Stromal cell of bone marrow (primary cell): ENCODE measurements at regions not wholly inside any gene's neighbourhood (a gene's known extent, or its start where the extent isn't known, plus 50 kb on each side); places are given as distances from the start of the nearest gene placed in this dataset.
"Not testable (repeated sequence)": the region's sequence is repeated elsewhere in the genome, so short reads cannot be mapped to it uniquely, and the experiment has no call there.

ENCODE experiments used
- DNase-seq: peaks from one replicate; pipeline ENCODE4 v3.0.0-alpha.2; 2012; ENCODE audit warnings: low read depth

DNA sequence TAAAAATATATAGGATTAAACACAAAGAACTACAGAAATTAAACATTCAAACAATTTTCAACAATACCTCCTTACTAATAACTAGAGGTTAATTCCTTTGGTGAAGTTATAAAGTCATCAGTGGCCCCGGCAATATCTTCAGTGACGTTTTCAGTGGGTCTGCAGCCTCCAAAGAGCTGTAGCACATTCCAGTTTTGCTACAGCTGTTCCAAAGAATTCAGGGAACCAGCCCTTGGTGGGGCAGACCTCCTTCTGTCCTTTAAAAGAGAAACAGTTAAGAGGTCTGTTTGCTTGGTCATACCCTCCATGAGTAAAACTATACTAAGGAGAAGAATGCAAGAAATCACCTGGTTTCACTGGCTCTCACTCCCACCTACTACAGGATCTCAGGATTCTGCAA lies 99.2 kb upstream of the ZDHHC17 start:
- no peak for DNase-seq

DNA sequence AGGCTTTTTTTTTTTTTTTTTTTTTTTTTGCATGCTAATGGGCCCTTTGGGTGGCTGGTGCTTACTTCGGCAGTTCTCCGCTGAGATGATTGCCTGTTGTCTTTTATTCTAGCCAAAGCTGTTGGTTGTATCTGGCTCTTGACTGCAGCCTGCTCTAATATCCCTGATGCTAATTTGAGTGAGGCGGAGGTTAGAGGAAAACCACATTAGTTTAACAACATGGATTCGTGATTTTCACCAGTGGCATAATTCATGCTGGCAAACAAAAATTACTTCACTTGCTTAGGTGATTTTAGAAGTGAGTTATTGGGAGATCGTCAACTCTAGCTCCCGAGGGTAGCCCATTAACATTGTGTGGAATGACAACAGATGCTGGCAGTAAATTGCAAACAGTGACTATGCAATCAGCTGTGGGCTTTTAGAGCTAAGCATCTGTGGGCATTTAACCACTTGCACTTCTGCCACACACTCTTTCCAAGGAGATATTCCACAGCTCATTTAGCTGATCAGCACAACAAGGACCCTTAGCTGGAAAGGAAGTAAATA lies 97.6 kb upstream of the ZDHHC17 start:
- no peak for DNase-seq

DNA sequence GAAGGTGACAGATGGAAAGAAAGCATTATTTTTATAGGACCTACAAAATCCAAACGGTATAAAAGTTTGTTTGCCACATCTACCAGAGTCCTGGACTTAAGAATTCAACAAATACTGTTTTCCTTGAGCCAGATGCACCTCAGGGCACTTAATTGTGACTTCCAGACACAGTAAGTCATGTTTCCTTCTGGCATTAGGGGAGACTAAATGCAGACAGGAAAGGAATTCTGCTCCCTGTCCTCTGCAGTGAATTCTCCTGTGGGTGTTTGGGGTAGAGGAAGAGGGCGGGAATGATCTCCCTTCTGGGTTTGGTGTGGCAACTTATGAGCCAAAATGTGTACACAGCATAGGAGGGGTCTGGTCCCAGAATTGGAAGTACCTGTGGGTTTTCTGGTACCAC lies 93.9 kb upstream of the ZDHHC17 start:
- DNase-seq: no peak

DNA sequence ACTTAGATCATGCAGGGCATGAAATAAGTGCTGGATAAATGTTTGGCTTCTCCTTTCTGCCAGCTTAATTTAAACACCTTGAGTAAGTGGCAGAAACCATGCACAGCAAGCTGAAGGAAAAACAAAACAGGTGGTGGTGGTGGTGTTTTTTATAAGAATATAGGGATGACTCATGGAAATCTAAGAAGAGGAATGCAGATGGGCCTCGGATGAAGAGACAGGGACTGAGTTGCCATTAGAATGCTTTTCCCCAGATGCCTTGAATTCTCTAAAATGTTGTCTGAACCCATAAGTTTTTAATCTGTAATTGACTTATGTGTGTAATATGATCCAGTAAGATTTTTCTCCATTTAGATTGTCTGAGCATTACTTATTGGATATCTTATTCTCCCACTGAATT lies 93.1 kb upstream of the ZDHHC17 start:
- no peak for DNase-seq

DNA sequence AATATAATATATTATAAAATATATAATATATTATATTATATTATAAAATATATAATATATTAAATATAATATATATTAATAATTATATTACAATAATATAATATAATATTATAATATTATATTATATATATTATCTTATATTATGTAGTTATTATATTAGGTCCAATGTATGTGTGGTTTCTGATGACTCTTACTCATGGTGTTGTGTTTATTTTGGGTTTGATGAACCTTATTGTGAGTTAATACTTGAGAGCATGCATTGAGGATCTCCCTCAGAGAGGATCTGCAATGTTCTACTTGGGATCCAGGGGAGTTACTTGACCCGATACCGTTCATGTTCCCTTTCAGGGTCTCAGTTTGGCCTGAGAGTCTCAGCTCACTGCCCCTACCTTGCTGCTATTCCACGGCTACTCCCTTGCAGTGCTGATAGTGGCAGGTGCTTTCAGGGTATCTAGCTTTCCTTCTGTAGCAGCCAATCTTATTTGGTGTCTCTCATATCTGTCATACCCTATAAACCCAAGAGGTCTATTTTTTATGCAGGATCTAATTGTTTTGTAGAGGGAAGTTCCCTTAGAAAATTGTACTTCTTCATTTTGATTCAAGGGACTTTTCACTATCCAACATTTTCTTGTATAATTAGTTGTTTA lies 89.1 kb upstream of the ZDHHC17 start:
- DNase-seq: no peak

DNA sequence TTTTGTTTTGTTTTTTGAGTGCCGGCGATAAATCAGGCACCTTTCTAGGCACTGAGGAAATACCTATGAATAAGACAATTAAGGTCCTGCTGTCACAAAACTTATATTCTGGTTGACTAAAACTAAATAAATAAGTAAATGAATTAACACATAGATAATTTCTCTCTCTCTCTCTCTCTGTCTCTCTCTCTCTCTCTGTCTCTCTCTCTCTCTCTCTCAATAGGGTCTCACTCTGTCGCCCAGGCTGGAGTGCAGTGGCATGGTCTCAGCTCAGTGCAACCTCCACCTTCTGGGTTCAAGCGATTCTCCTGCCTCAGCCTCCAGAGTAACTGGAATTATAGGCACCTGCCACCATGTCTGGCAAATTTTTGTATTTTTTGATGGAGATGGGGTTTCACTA lies 87.7 kb upstream of the ZDHHC17 start:
- not testable (repeated sequence) for DNase-seq

DNA sequence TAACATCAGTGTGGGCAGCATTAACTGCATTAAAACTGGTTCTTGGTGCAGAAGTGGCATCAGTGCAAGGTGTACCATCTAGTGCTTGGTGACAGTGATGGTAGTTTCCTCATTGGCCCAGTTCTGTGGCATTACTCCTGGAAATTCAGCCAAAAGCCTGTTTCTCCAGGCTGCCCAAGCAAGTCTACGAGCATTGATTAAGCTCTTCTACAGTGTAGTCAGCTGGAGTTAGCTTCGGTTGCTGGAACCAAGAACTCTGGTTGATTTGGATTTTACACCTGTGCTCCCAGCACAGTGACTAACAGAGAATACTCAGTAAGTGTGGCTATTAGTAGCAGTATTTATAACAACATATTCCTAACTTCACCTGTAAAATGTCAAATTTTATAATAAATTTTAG lies 84.9 kb upstream of the ZDHHC17 start:
- no peak for DNase-seq

DNA sequence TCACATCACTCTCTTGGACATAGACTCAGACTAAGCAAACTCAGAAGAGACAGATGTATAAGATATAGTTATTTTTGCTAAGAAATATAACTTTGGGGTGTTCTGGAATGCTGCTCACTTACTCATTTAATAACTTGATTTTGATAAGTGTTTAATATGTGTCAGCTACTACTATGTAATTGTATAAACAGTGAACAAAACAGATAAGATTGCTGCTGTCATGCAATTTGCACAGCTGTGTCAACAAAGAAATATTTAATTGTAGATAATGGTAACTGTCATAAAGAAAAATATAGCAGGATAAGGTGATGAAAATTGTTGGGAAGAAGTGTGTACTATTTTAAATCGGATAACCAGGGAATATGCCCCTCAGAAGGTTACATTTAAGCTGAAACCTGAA lies 84.1 kb upstream of the ZDHHC17 start:
- DNase-seq: no peak

DNA sequence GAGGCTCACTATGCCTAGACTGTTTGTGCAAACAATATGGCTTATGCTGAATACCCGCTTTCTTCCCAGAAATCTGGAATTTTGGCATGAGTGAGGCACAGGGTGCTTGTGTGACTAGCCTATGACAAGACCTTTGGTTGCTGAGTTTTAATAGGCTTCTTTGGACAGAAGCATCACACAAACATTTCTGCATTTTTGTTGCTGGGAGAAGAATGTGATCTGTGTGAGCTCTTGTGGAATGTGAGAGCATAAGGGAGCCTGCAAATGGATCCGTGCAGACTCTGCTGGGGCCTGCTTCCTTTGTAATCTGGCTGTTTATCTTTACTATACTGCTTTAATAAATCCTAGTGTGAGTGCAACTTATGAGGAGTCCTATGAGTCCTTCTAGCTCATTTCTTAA lies 83.0 kb upstream of the ZDHHC17 start:
- no peak for DNase-seq

DNA sequence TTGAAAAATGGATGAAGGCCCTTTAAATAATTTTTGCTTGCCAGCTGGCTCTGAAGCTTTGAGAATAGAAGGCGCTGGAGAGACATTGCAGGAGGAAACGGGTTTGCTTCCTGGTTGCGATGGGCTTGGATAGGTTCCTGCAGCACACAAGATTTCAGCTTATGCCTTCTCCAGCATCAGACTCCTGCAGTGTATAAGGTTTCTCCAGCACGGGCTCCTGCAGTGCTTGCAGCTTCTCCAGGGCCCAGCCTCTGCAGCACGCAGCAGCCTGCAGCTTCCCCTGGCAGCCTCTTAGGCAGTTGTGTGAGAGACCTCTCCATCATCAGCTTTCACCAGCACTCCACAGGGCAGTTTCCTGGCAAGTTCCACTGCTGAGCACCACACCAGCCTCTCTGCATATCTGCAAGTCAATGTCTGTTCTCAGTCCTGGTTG lies 78.7 kb upstream of the ZDHHC17 start:
- DNase-seq: peak; percentile 40

DNA sequence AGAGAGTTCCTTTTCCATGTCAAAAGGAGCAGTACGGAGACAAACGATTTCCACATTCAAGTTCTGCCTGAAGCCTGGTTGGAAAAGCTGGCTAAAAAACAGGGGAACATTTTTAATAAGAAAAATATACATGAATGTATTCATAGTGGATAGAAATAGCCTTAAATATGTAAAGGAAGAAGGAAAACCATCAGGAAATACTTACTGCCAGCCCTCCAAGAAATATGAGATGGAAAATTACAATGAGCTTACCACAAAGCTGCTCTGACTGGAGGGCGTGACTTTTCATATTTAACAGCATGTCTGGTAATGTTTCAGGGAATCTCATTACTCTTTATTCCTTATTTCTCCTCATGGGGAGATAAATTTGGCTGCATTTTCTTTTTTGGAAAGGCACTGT lies 75.9 kb upstream of the ZDHHC17 start:
- peak; percentile 45 for DNase-seq

DNA sequence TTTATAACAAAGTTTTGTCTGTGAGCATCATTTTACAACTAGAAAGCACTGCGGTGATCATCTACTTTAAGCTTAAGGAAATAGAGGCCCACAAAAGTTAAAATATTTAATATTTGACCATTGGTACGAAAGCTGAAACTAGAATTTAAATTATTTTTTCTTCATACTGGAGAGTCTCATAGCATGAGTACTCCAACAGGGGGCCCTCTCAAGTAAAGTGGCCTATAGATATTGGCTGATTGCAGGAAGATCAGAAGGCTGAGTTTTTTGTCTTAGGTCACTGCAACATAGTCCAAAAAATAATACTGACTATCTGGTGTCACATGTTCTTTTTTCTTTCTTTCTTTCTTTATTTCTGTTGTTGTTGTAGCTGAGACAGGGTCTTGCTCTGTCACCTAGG lies 75.3 kb upstream of the ZDHHC17 start:
- DNase-seq: no peak

DNA sequence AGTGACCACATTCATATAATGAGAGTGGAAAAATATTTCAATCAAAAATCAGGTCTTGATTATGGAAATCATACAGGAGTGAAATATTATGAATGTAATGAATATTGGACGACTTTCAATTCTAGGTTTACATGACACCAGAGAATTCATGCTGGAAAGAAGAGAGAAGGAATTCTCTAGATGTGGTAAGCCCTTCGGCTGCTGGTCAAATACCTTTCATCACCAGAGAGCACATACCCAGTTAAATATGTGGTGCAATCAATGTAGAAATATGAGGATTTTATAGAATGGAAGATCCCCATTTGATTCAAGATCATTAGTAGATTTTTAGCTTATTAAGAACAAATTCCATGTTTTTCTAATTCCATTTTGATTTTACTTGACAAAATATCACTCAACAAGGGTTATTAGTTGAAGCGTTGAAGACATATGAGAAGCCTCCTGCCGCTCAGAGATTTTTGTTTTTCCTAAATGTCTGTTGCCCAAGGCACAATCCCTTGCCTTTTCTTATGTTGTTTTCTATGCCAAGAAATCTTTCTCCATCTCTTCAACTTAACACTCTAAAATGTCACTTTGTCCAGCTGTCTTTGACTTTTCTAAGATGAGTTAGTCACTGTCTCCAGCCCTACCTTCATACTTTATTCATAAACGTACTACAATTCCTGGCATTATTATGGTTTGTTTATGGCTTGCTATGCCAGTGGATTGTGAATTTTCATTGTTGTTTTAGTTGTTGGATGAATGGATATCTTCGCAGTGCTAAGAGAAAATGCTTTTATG lies 72.8 kb upstream of the ZDHHC17 start:
- no peak for DNase-seq

DNA sequence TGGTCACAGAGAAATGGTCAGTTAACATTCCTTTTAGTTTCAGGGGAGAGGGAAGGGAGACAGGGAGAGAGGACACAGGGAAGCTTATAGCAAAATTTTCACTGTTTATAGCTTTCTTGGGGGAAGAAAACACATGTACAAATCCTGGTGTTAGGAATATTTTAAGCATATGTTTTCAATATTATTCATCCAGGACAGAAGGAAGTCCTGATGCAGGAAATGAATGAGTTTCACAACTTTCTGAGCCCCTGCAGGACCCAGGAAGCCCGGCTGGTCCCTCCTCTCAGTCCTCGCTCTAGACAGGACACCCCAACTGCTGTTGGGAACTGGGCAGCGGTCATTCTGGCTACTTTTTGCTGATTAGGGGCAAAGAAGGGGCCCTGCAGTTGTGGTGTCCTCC lies 71.1 kb upstream of the ZDHHC17 start:
- DNase-seq: no peak

DNA sequence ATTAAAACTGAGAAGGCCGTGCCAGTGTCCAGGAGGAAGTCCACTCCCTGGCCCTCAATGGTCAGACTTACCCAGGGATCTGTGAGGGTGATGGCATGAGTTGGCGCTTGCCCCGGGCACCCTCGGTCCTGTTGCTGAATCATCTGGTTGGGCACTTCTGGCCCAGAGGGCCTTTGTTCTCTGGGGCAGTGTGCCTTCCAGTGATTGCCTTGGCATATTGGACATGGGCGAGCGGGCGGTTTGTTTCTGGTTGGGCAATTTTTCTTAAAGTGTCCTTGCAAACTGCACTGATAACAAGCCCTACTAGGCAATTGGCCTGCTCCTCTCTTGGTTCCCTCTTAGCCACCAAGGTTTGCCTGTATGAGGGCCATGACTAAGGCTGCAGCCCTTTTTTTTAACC lies 69.5 kb upstream of the ZDHHC17 start:
- no peak for DNase-seq

DNA sequence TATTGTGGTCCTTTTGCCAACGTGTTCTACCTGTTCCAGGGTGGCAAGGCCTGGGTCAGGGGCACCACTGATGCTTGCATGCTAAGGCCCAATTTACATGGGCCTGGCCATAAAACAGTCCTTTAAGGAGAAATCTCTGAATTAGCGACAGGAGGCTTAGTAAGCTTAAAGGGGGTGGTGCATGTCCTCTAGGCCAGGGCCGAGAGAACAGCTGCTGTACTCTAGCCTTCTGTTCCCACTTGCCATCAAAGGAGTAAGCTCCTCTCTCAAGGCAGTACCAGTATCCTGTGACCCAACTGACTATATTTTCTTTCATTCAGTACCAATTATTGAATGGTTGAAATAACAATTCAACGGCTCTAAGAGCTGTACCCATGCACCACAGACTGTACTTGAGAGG lies 67.7 kb upstream of the ZDHHC17 start:
- no peak for DNase-seq

DNA sequence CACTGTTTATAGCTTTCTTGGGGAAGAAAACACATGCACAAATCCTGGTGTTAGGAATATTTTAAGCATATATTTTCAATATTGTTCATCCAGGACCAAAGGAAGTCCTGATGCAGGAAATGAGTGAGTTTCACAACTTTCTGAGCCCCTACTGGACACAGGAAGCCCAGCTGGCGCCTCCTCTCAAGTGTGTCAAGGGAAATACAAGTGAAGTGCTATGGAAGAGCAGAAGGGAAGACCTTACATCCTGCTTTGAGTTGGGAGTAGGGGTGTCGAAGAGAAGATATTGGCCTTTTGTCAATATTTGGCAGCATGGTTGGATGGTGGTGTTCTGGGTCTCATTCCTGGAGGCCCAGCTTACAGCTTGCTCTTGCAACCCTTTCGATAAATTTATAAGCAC lies 66.1 kb upstream of the ZDHHC17 start:
- DNase-seq: no peak

DNA sequence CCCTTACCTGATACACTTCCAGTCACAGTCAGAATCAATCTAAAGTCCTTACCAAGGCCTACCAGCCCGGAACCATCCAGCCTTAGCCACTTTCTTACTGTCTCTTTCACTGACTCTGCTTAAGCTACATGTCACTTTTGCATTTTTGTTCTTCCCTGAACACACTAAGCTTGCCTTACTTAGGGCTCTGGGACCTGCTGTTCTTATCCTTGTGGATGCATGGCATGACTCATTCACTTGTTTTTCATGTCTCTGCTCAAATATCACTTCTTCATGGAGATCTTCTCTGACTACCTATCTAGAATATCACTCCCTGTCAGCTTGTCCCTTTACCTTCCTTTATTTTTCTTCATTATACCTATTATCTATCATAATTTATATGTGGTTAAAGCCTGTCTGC lies 65.6 kb upstream of the ZDHHC17 start:
- DNase-seq: no peak

DNA sequence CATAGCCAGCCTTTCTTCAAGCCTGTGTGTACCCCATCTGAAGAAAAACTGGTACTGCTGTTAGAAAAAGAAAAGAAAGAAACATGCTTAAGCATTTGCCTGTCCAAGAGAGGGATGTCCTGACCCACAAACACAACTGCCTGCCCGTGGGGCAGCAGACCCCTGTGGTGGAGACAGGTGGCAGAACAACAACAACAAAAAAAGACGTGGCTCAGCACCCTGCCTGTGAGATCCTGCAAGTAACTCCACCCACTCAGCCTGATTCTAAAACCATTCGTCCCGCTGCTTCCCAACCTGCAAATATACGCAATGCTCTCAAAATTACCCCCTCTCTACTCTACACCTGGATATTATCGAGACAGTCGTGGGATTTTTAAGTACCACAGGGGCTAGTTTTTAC lies 64.9 kb upstream of the ZDHHC17 start:
- DNase-seq: no peak

DNA sequence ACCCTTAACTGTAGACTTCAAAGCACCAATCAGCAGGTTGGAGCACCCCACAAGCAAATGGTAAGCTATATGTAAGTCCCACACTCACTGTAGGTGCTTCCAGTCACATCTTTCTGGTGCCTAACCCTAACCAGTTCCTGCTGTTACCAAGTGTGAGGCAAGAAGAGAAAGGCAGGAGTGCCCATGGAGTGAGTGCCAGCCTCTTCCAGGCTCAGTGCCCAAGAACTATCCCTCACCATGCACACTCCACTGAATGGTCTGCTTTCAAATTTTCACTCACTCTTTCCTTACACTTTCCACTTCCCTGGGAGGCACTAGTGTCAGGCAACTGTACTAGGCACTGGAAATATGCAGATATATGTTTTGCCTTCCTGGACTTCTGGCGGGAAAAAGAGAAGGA lies 62.2 kb upstream of the ZDHHC17 start:
- no peak for DNase-seq

DNA sequence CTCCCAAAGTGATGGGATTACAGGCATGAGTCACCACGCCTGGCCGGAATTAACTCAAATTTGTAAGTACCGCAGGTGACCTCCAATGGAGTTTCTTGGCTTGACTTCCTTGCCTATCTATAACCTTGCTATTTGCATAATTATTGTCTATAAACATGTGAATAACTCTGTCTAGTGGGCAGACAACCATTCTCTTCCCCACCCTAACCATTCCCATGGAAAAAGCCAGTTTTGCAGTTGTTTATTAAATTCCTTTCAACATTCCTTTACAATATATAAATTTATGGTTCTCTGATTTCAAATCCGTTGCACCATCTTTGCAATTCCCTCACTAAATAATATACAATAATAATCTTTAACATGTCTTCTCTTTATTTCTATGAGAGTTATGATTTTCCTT lies 61.0 kb upstream of the ZDHHC17 start:
- DNase-seq: no peak

DNA sequence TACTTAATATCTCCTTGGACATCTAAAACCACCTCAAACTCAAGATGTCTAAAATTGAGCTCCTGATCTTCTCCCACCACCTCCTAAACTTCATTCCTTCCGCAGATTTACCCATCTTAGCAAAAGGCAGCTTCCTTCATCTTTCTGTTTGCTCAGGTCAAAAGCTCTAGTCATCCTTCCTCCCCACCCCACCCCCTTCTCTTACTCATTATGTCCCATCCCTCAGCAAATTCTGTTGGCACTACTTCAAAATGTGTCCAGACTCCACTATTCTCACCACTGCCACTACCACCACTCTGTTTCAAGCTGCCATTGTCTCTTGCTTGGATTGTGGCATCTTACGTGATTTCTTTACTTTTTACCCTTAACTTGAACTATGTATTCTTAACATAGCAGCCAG lies 59.2 kb upstream of the ZDHHC17 start:
- no peak for DNase-seq

DNA sequence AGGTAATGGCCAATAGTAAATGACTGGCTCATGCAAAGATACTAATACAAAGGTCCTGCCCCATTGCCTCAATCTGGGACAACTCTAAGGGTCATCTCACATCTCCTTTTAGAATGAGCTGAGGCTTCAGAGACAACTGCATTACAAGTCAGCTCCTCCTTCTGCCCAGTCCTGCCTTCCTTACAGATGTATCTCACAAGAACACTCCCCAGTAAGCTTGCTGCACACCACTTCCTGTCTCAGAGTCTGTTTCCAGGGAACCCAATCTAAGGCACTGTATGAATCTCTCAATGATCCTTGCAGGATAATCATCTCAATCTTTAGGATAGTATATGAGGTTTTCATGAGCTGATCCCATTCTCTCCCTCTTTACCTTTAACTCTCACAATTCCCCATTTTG lies 57.8 kb upstream of the ZDHHC17 start:
- DNase-seq: no peak

DNA sequence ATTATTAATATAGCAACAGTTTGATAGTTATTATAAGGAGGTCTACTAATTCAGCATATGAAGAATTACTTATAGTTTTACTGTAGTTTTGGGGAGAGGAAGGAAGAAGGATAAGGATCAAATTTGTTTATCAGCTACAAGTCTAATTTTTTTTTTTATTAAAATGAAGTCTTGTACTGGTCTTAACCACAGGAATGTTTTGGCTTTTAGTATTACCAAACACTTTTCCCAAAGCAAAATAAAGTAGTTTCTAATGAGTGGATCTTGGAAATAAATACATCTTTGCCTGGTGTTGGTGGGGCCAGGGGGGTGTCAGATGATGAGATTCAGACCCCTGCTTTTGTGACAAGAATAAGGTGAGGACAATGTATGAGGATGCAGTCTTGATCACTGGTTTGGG lies 57.2 kb upstream of the ZDHHC17 start:
- no peak for DNase-seq
